ENCODE measurements at regions not wholly inside any gene's neighbourhood (a gene's known extent, or its start where the extent isn't known, plus 50 kb on each side); places are given as distances from the start of the nearest gene placed in this dataset.

DNA sequence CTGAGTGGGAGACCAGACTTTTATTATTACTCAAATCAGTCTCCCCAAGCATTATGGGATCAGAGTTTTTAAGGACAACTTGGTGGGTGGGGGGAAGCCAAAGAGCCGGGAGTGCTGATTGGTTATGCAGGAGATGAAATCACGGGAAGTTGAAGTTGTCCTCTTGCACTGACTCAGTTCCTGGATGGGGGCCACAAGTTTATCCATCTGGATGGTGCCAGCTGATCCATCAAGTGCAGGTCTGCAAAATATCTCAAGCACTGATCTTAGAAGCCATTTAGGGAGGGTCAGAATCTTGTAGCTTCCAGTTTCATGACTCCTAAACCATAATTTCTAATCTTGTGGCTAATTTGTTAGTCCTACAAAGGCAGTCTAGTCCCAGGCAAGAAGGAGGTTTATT, 53.5 kb upstream of the LMO1 start:
- no peaks in the 10 kb centered on the region for H3K36me3 Mint-ChIP-seq (ENCODE audit: low read depth)
- no peaks in the 10 kb centered on the region for H3K9me3 Mint-ChIP-seq
- H3K4me1 Mint-ChIP-seq (ENCODE audit: low read depth), result no peaks in the 10 kb centered on the region
- H3K27ac Mint-ChIP-seq, result no peak overlapping the region
- H3K4me3 Mint-ChIP-seq, result no peak overlapping the region
- no peak for DNase-seq
- TF ChIP-seq, protein P1, sequence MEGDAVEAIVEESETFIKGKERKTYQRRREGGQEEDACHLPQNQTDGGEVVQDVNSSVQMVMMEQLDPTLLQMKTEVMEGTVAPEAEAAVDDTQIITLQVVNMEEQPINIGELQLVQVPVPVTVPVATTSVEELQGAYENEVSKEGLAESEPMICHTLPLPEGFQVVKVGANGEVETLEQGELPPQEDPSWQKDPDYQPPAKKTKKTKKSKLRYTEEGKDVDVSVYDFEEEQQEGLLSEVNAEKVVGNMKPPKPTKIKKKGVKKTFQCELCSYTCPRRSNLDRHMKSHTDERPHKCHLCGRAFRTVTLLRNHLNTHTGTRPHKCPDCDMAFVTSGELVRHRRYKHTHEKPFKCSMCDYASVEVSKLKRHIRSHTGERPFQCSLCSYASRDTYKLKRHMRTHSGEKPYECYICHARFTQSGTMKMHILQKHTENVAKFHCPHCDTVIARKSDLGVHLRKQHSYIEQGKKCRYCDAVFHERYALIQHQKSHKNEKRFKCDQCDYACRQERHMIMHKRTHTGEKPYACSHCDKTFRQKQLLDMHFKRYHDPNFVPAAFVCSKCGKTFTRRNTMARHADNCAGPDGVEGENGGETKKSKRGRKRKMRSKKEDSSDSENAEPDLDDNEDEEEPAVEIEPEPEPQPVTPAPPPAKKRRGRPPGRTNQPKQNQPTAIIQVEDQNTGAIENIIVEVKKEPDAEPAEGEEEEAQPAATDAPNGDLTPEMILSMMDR (IDR thresholded peaks at IDR 0.05), result no peak
- peaks cover 35% of the 10 kb centered on the region for H3K27me3 Mint-ChIP-seq (ENCODE audit: insufficient read depth)

DNA sequence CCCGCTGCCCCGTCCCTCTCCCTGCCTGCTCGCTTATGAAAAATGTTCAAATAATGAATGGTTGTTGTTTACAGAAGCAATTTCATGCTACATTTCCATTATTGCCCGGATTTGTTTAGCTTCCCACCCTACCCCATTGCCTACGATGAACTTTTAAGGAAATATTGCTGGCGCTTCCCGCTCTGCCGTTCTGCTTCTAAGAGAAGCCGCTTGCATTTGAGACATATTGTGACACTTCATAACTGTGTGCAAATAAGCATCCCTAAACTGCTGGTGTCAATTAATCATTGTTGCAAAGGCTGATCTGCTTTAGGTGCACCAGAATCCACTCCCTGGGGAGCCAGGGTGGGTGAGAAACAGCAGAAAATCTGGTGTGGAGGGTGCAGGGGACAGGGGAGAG, 52.3 kb upstream of the LMO1 start:
- no peaks in the 10 kb centered on the region for H3K36me3 Mint-ChIP-seq (ENCODE audit: low read depth)
- H3K9me3 Mint-ChIP-seq, result no peaks in the 10 kb centered on the region
- DNase-seq, result no peak
- TF ChIP-seq, protein P1 (IDR thresholded peaks at IDR 0.05), result no peak
- H3K4me1 Mint-ChIP-seq (ENCODE audit: low read depth), result no peaks in the 10 kb centered on the region
- H3K27me3 Mint-ChIP-seq (ENCODE audit: insufficient read depth), result peaks cover 41% of the 10 kb centered on the region
- H3K4me3 Mint-ChIP-seq, result no peak overlapping the region
- H3K27ac Mint-ChIP-seq, result no peak overlapping the region

- TF ChIP-seq, protein P1 (IDR thresholded peaks at IDR 0.05), result no peak
- no peak for DNase-seq
- Mint-ChIP-seq H3K27me3 (ENCODE audit: insufficient read depth) (peaks cover 40% of the 10 kb centered on the region), H3K4me1 (ENCODE audit: low read depth) (no peaks in the 10 kb centered on the region), H3K4me3 (no peak overlapping the region), H3K9me3 (no peaks in the 10 kb centered on the region), H3K36me3 (ENCODE audit: low read depth) (no peaks in the 10 kb centered on the region), H3K27ac (no peak overlapping the region)
Observed at GRCh38 chr11:8315463-8315862, 51.8 kb upstream of the LMO1 start.

DNA sequence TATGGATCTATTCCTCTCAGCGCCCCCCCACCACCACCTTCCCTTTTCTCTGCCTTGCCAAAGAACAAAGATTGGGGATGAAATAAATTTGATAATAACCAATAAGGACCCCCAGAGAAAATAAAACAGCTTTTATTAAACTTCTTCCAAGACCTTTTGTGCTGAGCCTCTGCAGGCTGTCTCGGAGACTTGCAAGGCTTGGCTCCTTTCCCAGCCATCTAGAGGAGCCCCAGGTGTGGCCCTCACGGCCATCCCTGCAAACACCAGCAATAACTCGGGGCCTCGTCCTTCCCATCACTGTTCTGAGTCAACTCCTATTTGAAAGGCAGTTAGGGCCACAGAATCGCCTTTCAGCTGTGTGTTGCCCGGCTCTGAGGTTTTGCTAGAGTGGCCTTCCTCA, 51.2 kb upstream of the LMO1 start:
- TF ChIP-seq, protein P1 (IDR thresholded peaks at IDR 0.05), result no peak
- DNase-seq, result no peak
- Mint-ChIP-seq H3K27me3 (ENCODE audit: insufficient read depth) (peaks cover 38% of the 10 kb centered on the region), H3K27ac (no peak overlapping the region), H3K4me1 (ENCODE audit: low read depth) (no peaks in the 10 kb centered on the region), H3K4me3 (no peak overlapping the region), H3K9me3 (no peaks in the 10 kb centered on the region), H3K36me3 (ENCODE audit: low read depth) (no peaks in the 10 kb centered on the region)

GRCh38 chr11:8313504-8314090, 49.9 kb upstream of the LMO1 start:
- H3K9me3 Mint-ChIP-seq, result no peaks in the 10 kb centered on the region
- H3K36me3 Mint-ChIP-seq (ENCODE audit: low read depth), result no peaks in the 10 kb centered on the region
- DNase-seq, result no peak
- no peaks in the 10 kb centered on the region for H3K4me1 Mint-ChIP-seq (ENCODE audit: low read depth)
- H3K27me3 Mint-ChIP-seq (ENCODE audit: insufficient read depth), result peaks cover 41% of the 10 kb centered on the region
- TF ChIP-seq, protein P1 (IDR thresholded peaks at IDR 0.05), result no peak
- no peak overlapping the region for H3K27ac Mint-ChIP-seq
- no peak overlapping the region for H3K4me3 Mint-ChIP-seq
